ENCODE measurements at regions not wholly inside any gene's neighbourhood (a gene's known extent, or its start where the extent isn't known, plus 50 kb on each side); places are given as distances from the start of the nearest gene placed in this dataset.

DNA sequence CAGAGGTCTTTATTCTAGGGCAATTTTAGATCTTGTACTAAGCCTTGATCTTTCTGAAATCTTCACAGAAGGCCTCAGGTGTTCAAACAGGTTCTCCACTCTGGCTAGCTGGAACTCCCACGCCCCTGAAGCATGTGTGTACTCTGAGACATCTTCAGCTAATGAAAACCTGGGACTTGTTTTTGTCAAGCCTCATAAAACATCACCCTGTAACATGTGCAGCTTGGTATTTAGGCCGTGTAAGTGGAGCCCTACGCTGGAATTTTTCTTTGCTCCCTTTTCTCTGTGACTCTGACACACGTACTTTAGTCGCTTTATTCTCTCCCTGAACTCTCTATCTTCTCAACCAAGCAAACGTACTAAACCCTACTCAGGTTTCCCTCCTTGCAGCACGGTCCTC, 701.9 kb upstream of the ZP4 start:
- intact Hi-C loops (cut with DNase I, micrococcal nuclease) = no loop called here
- DNase-seq = no peak
- no peaks in the 10 kb centered on the region for H3K36me3 ChIP-seq (ENCODE audit: low read depth)
- no peak for TF ChIP-seq CTCF (IDR thresholded peaks at IDR 0.05)
- ATAC-seq = no peak
- no peak overlapping the region for H3K4me3 ChIP-seq
- H3K9me3 ChIP-seq = no peaks in the 10 kb centered on the region
- H3K4me1 ChIP-seq (ENCODE audit: low read depth) = no peaks in the 10 kb centered on the region

- no peak for ATAC-seq
- TF ChIP-seq CTCF (IDR thresholded peaks at IDR 0.05) = no peak
- no peak for DNase-seq
- H3K36me3 ChIP-seq (ENCODE audit: low read depth) = no peaks in the 10 kb centered on the region
- H3K4me3 ChIP-seq = no peak overlapping the region
- no peaks in the 10 kb centered on the region for H3K4me1 ChIP-seq (ENCODE audit: low read depth)
- no peaks in the 10 kb centered on the region for H3K9me3 ChIP-seq
- intact Hi-C loops (cut with DNase I, micrococcal nuclease) = no loop called here
Measured at GRCh38 chr1:238589843-238590435, 699.2 kb upstream of the ZP4 start.

GRCh38 chr1:238582816-238583215, 692.1 kb upstream of the ZP4 start:
- DNase-seq = no peak
- Histone ChIP-seq H3K4me3 (no peak overlapping the region), H3K36me3 (ENCODE audit: low read depth) (no peaks in the 10 kb centered on the region), H3K9me3 (no peaks in the 10 kb centered on the region), H3K4me1 (ENCODE audit: low read depth) (no peaks in the 10 kb centered on the region)
- no peak for ATAC-seq
- TF ChIP-seq CTCF (IDR thresholded peaks at IDR 0.05) = no peak
- intact Hi-C loops (cut with DNase I, micrococcal nuclease) = no loop called here

GRCh38 chr1:238581332-238581731, 690.6 kb upstream of the ZP4 start:
- no peak for TF ChIP-seq CTCF (IDR thresholded peaks at IDR 0.05)
- no peaks in the 10 kb centered on the region for H3K36me3 ChIP-seq (ENCODE audit: low read depth)
- H3K4me3 ChIP-seq = no peak overlapping the region
- peaks cover 3% of the 10 kb centered on the region for H3K9me3 ChIP-seq
- H3K4me1 ChIP-seq (ENCODE audit: low read depth) = no peaks in the 10 kb centered on the region
- no peak for DNase-seq
- intact Hi-C loops (cut with DNase I, micrococcal nuclease) = no loop called here
- no peak for ATAC-seq

DNA sequence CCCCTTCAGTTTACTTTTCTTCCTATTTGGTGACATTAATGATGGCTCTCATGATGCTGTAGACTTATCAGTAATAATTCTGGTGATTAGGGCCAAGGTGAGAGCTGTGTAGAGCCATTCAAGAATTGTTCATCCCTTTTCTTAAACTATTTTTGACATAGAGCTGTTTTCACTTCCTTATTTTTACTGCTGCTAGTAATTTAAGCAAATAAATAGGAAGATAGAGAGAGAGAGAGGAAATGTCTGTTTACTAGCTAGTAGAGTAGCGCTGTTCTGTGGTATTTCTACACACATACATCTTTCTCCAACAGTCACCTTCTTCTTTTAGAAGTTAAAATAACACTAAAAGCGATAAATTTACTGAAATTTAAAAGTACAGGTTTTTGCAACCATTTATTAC, 678.0 kb upstream of the ZP4 start:
- no peaks in the 10 kb centered on the region for H3K36me3 ChIP-seq (ENCODE audit: low read depth)
- no peak for TF ChIP-seq CTCF (IDR thresholded peaks at IDR 0.05)
- no peaks in the 10 kb centered on the region for H3K9me3 ChIP-seq
- ATAC-seq = no peak
- intact Hi-C loops (cut with DNase I, micrococcal nuclease) = no loop called here
- no peaks in the 10 kb centered on the region for H3K4me1 ChIP-seq (ENCODE audit: low read depth)
- no peak overlapping the region for H3K4me3 ChIP-seq
- DNase-seq = no peak

- H3K9me3 ChIP-seq = no peaks in the 10 kb centered on the region
- H3K4me1 ChIP-seq (ENCODE audit: low read depth) = no peaks in the 10 kb centered on the region
- H3K36me3 ChIP-seq (ENCODE audit: low read depth) = no peaks in the 10 kb centered on the region
- intact Hi-C loops (cut with DNase I, micrococcal nuclease) = no loop called here
- ATAC-seq (no peak), DNase-seq (no peak)
- no peak for TF ChIP-seq CTCF (IDR thresholded peaks at IDR 0.05)
- no peak overlapping the region for H3K4me3 ChIP-seq
Measured at GRCh38 chr1:238562341-238562740, 671.6 kb upstream of the ZP4 start.

All from mucosa of descending colon (tissue), 3 donors.